ENCODE measurements at regions not wholly inside any gene's neighbourhood (a gene's known extent, or its start where the extent isn't known, plus 50 kb on each side); places are given as distances from the start of the nearest gene placed in this dataset.

DNA sequence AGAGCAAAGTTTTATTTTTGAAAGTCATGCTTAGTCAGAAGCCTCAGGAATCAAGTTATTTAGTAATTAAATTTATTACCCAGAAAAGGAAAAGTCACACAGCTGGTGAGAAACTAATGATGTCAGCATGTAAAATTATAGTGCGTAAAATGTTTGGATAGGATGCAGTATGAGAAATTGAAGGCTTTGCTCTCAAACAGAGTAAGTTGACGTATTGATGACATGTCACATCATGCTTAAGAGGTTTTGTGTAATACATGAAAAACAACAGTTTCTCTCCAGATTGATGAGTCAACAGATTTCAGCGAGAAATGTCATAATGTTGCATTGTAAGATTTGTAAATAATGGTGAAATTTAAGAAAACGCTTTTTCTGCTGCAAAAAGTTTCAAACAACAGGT is 769.8 kb downstream of the METTL15 start:
- TF ChIP-seq, protein P1, sequence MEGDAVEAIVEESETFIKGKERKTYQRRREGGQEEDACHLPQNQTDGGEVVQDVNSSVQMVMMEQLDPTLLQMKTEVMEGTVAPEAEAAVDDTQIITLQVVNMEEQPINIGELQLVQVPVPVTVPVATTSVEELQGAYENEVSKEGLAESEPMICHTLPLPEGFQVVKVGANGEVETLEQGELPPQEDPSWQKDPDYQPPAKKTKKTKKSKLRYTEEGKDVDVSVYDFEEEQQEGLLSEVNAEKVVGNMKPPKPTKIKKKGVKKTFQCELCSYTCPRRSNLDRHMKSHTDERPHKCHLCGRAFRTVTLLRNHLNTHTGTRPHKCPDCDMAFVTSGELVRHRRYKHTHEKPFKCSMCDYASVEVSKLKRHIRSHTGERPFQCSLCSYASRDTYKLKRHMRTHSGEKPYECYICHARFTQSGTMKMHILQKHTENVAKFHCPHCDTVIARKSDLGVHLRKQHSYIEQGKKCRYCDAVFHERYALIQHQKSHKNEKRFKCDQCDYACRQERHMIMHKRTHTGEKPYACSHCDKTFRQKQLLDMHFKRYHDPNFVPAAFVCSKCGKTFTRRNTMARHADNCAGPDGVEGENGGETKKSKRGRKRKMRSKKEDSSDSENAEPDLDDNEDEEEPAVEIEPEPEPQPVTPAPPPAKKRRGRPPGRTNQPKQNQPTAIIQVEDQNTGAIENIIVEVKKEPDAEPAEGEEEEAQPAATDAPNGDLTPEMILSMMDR (IDR thresholded peaks at IDR 0.05; ENCODE audit: control extremely low read depth, extremely low read depth), result no peak
- H3K9me3 ChIP-seq (ENCODE audit: control insufficient read depth in 4 of 4, insufficient read depth in 3 of 4, low read length in 3 of 4), result no peaks in the 10 kb centered on the region
- no peaks in the 10 kb centered on the region for H3K27me3 ChIP-seq (ENCODE audit: control insufficient read depth in 3 of 3, insufficient read depth in 3 of 3, low read length in 2 of 3)
- H3K4me1 ChIP-seq (ENCODE audit: control insufficient read depth in 5 of 5, insufficient read depth in 5 of 5, low read length in 5 of 5), result no peaks in the 10 kb centered on the region
- 82 to 83% methylated on average over 4 of the region's 4 CpGs for WGBS, 2 donors
- DNase-seq, result no peak
- ATAC-seq (ENCODE audit: insufficient read depth, low FRiP score), result no peak
- H3K27ac ChIP-seq (ENCODE audit: low read depth in 1 of 2, low read length in 1 of 2), result no peak overlapping the region
- no peak overlapping the region for H3K9ac ChIP-seq (ENCODE audit: insufficient read depth in 1 of 2, low read length in 2 of 2)
- no peak overlapping the region for H3K4me3 ChIP-seq
- no peaks in the 10 kb centered on the region for H3K36me3 ChIP-seq (ENCODE audit: control insufficient read depth in 4 of 4, insufficient read depth in 4 of 4, low read length in 4 of 4)

DNA sequence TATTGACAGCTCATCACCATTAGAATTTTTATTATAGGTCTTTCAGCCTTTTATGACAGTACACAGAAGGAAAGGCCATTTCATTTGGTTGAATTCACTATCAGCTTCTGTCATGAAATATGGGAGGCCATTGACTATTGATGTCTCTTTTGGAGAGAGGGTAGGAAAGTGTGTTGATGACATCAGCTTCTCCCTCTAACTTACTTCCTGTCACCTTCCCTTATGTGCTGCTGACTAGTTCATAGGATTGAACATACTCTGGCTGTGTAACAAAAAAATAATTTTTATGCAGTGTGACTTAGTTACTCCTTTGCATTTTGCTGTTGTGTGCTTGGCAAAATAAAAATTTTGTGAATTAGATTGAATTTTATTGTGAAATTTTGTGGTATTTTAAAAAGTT is 769.2 kb downstream of the METTL15 start:
- Histone ChIP-seq H3K9ac (ENCODE audit: insufficient read depth in 1 of 2, low read length in 2 of 2) (no peak overlapping the region), H3K9me3 (ENCODE audit: control insufficient read depth in 4 of 4, insufficient read depth in 3 of 4, low read length in 3 of 4) (no peaks in the 10 kb centered on the region), H3K27ac (ENCODE audit: low read depth in 1 of 2, low read length in 1 of 2) (no peak overlapping the region), H3K27me3 (ENCODE audit: control insufficient read depth in 3 of 3, insufficient read depth in 3 of 3, low read length in 2 of 3) (no peaks in the 10 kb centered on the region), H3K4me1 (ENCODE audit: control insufficient read depth in 5 of 5, insufficient read depth in 5 of 5, low read length in 5 of 5) (no peaks in the 10 kb centered on the region), H3K36me3 (ENCODE audit: control insufficient read depth in 4 of 4, insufficient read depth in 4 of 4, low read length in 4 of 4) (no peaks in the 10 kb centered on the region), H3K4me3 (no peak overlapping the region)
- TF ChIP-seq, protein P1 (IDR thresholded peaks at IDR 0.05; ENCODE audit: control extremely low read depth, extremely low read depth), result no peak
- no peak for ATAC-seq (ENCODE audit: insufficient read depth, low FRiP score)
- no peak for DNase-seq

DNA sequence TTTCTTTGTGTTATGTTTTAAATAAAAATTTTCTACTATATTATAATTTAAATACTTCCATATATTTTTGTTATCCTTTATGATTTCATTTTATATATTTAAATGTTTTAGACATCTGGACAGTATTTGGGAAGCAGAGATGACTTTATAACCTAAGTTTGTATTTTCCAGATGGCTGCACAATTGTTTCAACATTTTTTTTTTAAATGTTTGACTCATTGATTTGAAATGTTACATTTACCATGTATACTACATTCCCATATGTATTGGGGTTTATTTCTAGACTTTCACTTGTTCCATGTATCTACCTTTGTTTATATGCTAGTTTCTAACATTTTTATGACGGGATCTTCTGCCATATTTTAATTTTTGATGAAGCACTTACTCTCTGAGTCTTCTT is 766.5 kb downstream of the METTL15 start:
- TF ChIP-seq, protein P1 (IDR thresholded peaks at IDR 0.05; ENCODE audit: control extremely low read depth, extremely low read depth), result no peak
- no peaks in the 10 kb centered on the region for H3K9me3 ChIP-seq (ENCODE audit: control insufficient read depth in 4 of 4, insufficient read depth in 3 of 4, low read length in 3 of 4)
- H3K27me3 ChIP-seq (ENCODE audit: control insufficient read depth in 3 of 3, insufficient read depth in 3 of 3, low read length in 2 of 3), result no peaks in the 10 kb centered on the region
- ATAC-seq (ENCODE audit: insufficient read depth, low FRiP score) (no peak), DNase-seq (no peak)
- 76 to 90% methylated on average over 1 of the region's 1 CpG for WGBS, 2 donors
- no peak overlapping the region for H3K4me3 ChIP-seq
- H3K36me3 ChIP-seq (ENCODE audit: control insufficient read depth in 4 of 4, insufficient read depth in 4 of 4, low read length in 4 of 4), result no peaks in the 10 kb centered on the region
- no peak overlapping the region for H3K9ac ChIP-seq (ENCODE audit: insufficient read depth in 1 of 2, low read length in 2 of 2)
- no peak overlapping the region for H3K27ac ChIP-seq (ENCODE audit: low read depth in 1 of 2, low read length in 1 of 2)
- no peaks in the 10 kb centered on the region for H3K4me1 ChIP-seq (ENCODE audit: control insufficient read depth in 5 of 5, insufficient read depth in 5 of 5, low read length in 5 of 5)

DNA sequence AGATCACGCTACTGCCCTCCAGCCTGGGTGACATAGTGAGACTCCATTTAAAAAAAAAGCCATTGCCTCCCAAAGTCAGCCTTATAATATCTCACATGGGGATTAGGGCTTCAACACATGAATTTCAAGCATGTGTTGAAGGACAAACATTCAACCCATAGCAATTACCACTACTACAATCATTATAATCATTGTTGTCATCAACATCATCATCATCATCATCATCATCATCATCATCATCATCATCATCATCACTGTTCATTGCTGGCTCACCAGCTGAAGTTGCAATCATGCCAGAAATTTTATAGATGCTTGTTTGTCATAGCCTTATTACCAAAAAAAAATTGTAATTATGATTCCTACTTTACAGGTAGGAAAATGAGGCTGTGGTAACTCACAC is 762.9 kb downstream of the METTL15 start:
- Histone ChIP-seq H3K9ac (ENCODE audit: insufficient read depth in 1 of 2, low read length in 2 of 2) (no peak overlapping the region), H3K27me3 (ENCODE audit: control insufficient read depth in 3 of 3, insufficient read depth in 3 of 3, low read length in 2 of 3) (no peaks in the 10 kb centered on the region), H3K27ac (ENCODE audit: low read depth in 1 of 2, low read length in 1 of 2) (no peak overlapping the region), H3K36me3 (ENCODE audit: control insufficient read depth in 4 of 4, insufficient read depth in 4 of 4, low read length in 4 of 4) (no peaks in the 10 kb centered on the region), H3K9me3 (ENCODE audit: control insufficient read depth in 4 of 4, insufficient read depth in 3 of 4, low read length in 3 of 4) (no peaks in the 10 kb centered on the region), H3K4me1 (ENCODE audit: control insufficient read depth in 5 of 5, insufficient read depth in 5 of 5, low read length in 5 of 5) (no peaks in the 10 kb centered on the region), H3K4me3 (no peak overlapping the region)
- DNase-seq, result no peak
- WGBS, 2 donors, result 89 to 98% methylated on average over 1 of the region's 1 CpG
- no peak for ATAC-seq (ENCODE audit: insufficient read depth, low FRiP score)
- TF ChIP-seq, protein P1 (IDR thresholded peaks at IDR 0.05; ENCODE audit: control extremely low read depth, extremely low read depth), result no peak

Measured in lung (tissue), 11 donors.